SK-N-MC (cell line): ENCODE measurements at regions not wholly inside any gene's neighbourhood (a gene's known extent, or its start where the extent isn't known, plus 50 kb on each side); places are given as distances from the start of the nearest gene placed in this dataset.

Source experiments
- EZH2 ChIP-seq: fragments of 200-600 bp; sonication (generic); IDR thresholded peaks from one replicate; pipeline ENCODE4 v1.6.1; 2017; ENCODE audit warnings: antibody characterized with exemption
- POLR2AphosphoS5 ChIP-seq: IDR thresholded peaks from 2 replicates; pipeline ENCODE4 v1.6.1; 2012; ENCODE audit warnings: mild to moderate bottlenecking, low read depth, low read length, borderline replicate concordance

DNA sequence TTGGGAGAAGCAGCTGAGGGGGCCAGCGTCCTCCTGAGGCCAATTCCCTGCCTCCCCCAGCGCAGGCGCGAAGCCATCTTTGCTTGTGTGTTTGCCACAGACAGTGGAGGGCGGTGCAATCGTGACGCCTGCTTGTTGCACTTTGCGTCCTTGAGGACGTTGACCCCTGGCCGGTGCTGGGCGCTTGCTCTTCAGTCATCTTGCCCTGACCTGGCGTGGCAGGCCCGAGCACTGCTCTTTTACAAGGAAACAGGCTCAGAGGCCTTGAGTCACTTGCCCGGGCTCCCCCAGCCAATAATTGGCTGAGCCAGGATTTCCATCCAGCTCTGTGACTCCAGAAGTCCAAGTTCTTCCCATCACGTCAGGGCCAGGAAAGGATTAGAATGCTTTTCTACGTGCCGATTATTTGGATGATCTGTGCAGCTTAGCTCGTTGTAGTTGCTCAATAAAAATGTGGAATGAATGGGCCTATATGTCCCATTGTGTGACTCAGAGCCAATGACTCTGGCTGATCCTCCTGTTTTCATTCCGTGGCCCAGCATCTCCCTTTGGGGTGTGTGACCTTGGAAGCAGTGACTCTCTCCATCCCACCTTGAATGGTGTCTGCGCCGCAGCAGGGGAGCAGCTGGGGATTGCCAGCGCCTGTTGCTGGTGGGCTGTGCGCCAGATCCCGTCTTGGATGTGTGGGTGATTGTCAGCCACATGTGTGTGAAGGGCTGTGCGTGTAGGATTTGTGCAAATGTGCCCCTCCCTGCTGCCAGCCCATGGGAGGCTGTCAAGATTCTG is 214.1 kb downstream of the SEC14L1 start:
- TF ChIP-seq POLR2AphosphoS5: no peak
- TF ChIP-seq EZH2: no peak
